ENCODE measurements at regions not wholly inside any gene's neighbourhood (a gene's known extent, or its start where the extent isn't known, plus 50 kb on each side); places are given as distances from the start of the nearest gene placed in this dataset.

DNA sequence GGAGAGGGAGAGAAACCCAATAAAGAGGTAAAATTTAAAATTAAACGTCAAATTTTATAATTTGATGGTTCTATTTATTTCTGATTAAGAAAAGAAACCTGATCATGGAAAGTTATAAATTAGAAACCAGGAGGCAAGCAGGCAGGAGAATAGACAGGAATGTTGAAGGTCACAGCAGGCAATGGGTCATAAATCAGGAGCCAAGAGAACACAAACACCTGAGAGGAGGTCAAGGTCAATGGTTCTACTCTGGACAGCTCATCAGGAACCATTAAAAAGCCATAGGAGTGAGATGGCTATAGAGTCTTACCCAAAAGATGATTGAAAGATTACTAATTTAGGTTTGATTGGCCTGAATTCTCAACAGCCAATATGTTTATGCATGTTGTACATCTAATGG lies 126.9 kb upstream of the HCCS start:
- TF ChIP-seq, protein P1, sequence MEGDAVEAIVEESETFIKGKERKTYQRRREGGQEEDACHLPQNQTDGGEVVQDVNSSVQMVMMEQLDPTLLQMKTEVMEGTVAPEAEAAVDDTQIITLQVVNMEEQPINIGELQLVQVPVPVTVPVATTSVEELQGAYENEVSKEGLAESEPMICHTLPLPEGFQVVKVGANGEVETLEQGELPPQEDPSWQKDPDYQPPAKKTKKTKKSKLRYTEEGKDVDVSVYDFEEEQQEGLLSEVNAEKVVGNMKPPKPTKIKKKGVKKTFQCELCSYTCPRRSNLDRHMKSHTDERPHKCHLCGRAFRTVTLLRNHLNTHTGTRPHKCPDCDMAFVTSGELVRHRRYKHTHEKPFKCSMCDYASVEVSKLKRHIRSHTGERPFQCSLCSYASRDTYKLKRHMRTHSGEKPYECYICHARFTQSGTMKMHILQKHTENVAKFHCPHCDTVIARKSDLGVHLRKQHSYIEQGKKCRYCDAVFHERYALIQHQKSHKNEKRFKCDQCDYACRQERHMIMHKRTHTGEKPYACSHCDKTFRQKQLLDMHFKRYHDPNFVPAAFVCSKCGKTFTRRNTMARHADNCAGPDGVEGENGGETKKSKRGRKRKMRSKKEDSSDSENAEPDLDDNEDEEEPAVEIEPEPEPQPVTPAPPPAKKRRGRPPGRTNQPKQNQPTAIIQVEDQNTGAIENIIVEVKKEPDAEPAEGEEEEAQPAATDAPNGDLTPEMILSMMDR (IDR thresholded peaks at IDR 0.05), result no peak
- TF ChIP-seq POLR2A (IDR thresholded peaks at IDR 0.05) (no peak), POLR2AphosphoS5 (IDR thresholded peaks at IDR 0.05; ENCODE audit: insufficient read depth in 1 of 2, low read depth in 1 of 2) (no peak)
